HL-60/S4 (cell line): ENCODE measurements at regions not wholly inside any gene's neighbourhood (a gene's known extent, or its start where the extent isn't known, plus 50 kb on each side); places are given as distances from the start of the nearest gene placed in this dataset.

Source experiments
- in situ Hi-C: fragments of 300-500 bp; cut with MboI; formaldehyde crosslinking; loops from 2 replicates; pipeline ENCODE4 v1.14.3; 2022; ENCODE audit warnings: low sequenced_read_pairs

DNA sequence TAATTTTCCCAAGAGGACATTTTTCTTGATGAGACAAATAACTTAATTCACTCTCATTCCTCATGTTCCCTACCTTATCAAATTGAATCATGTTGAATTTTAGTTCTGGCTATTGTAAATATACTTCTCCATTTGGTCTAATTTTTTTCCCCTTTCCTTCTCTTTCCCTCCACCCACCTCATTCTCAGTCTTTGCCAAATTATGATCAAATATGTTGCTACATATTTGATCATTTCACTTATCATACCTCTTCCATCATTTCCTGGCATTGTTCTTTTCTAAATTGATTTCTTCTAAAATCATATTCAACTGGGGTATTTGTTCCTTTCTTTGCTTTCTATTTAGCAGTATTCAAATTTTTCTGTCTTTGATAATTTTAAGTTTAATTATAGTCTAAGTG is 52.3 kb downstream of the HDGFL1 start:
- in situ Hi-C loops = no loop called here

- in situ Hi-C loops = no loop called here
These were observed 53.0 kb downstream of the HDGFL1 start for GRCh38 chr6:22622351-22622750.

- in situ Hi-C loops = no loop called here
These were observed 53.4 kb downstream of the HDGFL1 start for GRCh38 chr6:22622813-22623212.

- in situ Hi-C loops = no loop called here
These were observed 58.3 kb downstream of the HDGFL1 start for GRCh38 chr6:22627644-22628043.

- in situ Hi-C loops = no loop called here
These were observed 61.7 kb downstream of the HDGFL1 start for GRCh38 chr6:22631091-22631490.

GRCh38 chr6:22632581-22633145 is 63.3 kb downstream of the HDGFL1 start:
- in situ Hi-C loops = no loop called here

- in situ Hi-C loops = no loop called here
These were observed 67.1 kb downstream of the HDGFL1 start for GRCh38 chr6:22636452-22636851.

DNA sequence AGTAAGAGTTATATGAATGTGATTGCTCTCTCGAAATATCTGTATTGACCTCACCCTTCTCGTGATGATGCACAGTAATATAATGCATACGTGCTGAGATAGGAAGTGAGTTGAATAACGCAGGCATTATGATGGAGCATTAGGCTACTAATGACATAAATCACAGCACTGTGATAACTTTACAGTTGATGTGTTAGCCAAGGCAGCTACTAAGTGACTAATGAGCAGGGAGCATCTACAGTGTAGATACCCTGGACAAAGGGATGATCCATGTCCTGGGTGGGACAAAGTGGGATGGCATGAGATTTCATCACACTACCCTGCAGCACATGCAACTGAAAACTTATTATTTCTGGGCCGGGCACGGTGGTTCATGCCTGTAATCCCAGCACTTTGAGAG is 68.4 kb downstream of the HDGFL1 start:
- in situ Hi-C loops = no loop called here

DNA sequence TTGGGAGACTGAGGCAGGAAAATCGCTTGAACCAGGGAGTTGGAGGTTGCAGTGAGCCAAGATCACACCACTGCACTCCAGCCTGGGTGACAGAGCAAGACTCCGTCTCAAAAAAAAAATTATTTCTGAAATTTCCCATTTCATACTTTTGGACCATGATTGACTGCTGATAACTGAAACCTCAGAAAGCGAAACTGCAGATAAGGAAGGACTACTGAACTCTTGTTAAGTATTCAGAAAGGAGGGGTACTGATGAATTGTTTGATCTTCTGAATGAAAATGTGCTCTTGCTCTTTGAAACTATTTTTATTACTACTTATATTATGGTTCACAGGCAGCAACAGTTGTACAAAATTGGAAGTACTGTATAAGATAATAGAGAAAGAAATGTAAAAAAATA is 69.0 kb downstream of the HDGFL1 start:
- in situ Hi-C loops = no loop called here

GRCh38 chr6:22642254-22642653 is 72.9 kb downstream of the HDGFL1 start:
- in situ Hi-C loops = no loop called here

GRCh38 chr6:22643780-22644179 is 74.4 kb downstream of the HDGFL1 start:
- in situ Hi-C loops = no loop called here

DNA sequence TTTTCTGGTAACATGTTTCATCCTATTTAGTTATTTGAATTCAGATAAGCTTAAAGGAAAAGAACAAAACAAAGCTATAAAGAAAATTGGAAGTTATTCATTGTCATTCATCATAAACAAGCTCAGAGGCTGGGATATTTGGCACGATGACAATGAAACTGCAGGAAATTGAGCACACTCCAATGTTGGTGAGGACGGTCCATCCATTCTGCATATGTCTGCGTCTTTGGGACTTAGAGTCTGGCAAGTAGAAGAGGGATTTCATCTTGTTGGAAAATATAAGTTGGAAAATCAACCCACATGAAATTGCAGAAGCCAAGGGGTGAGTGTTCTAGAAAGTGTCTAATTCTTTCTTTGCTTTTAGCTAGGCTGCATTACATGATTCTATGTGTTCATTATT is 78.4 kb downstream of the HDGFL1 start:
- in situ Hi-C loops = no loop called here

DNA sequence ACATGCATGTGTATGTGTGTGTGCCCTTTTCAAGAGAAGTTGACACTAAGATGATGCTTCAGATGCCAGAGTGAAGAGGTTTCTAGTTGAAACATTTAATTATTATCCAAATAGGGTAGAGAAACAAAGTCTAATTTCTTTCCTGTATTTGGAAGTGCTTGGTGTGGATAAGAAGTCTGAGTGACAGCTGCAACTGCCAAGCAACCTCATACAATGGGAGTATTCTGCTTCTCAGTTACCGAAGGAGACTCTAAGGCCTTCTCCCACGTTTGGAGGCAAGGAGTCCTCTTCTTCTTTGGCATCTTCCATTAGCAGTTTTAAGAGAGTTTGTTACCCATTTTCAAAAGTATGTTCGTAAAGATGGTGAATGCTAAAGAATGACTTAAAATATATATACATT is 82.4 kb downstream of the HDGFL1 start:
- in situ Hi-C loops = loop anchor here (25.0 kb wide), 1 partner anchor 111 kb away; no protein-coding TSS in a partner anchor

- in situ Hi-C loops = loop anchor here (25.0 kb wide), 1 partner anchor 108 kb away; no protein-coding TSS in a partner anchor
These were observed 84.7 kb downstream of the HDGFL1 start for GRCh38 chr6:22653980-22654610.

GRCh38 chr6:22656706-22657351 is 87.5 kb downstream of the HDGFL1 start:
- in situ Hi-C loops = loop anchor here (25.0 kb wide), 1 partner anchor 105 kb away; no protein-coding TSS in a partner anchor

GRCh38 chr6:22657352-22657980 is 88.1 kb downstream of the HDGFL1 start:
- in situ Hi-C loops = loop anchor here (25.0 kb wide), 1 partner anchor 105 kb away; no protein-coding TSS in a partner anchor

DNA sequence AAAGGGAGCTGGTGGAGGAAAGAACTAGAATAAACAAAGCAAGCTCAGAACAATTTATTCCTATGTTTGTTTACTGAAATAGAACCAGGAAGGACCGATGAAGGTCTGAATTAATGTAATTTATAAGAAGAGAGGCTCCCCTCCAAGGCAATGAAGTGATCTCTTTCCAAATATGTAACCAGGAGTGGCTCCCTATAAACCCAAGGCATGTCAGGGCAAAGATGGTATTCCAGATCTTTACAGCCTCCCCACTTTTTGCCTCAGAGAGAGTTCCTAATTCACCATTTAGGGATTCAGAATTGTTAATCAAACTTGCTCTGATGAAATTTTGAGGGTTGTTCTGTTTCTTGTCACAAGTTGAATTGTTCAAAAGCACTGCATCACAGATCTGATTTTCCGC is 88.8 kb downstream of the HDGFL1 start:
- in situ Hi-C loops = loop anchor here (25.0 kb wide), 1 partner anchor 104 kb away; no protein-coding TSS in a partner anchor

GRCh38 chr6:22658934-22659333 is 89.6 kb downstream of the HDGFL1 start:
- in situ Hi-C loops = loop anchor here (25.0 kb wide), 1 partner anchor 103 kb away; no protein-coding TSS in a partner anchor

- in situ Hi-C loops = loop anchor here (25.0 kb wide), 1 partner anchor 97 kb away; no protein-coding TSS in a partner anchor
These were observed 95.6 kb downstream of the HDGFL1 start for GRCh38 chr6:22664968-22665367.

- in situ Hi-C loops = loop anchor here (25.0 kb wide), 1 partner anchor 96 kb away; no protein-coding TSS in a partner anchor
These were observed 96.7 kb downstream of the HDGFL1 start for GRCh38 chr6:22666021-22666420.

DNA sequence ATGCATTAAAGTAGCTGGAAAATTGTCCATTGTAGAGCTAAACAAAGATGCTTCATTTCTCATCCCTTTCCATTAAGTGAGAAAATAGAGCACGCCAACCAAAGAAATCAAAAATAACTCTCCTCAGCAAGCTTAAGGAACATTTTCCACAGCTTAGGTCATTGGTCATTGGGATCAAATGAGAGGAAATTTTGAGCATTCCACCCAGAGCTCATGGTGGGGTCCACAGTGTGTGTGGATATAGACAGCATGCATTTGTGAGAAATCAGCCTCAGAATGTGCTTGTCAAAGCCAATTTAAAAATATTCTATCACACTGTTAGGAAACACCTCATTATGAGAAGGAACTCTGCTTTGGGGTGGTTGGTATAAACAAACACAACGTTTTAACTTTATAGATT is 97.2 kb downstream of the HDGFL1 start:
- in situ Hi-C loops = loop anchor here (25.0 kb wide), 1 partner anchor 96 kb away; no protein-coding TSS in a partner anchor
